Thymus (tissue), 11 donors: ENCODE measurements at regions not wholly inside any gene's neighbourhood (a gene's known extent, or its start where the extent isn't known, plus 50 kb on each side); places are given as distances from the start of the nearest gene placed in this dataset.

Source experiments
- DNase-seq, 9 donors: peaks; one replicate each; pipeline ENCODE4 v3.0.0-alpha.2; 2013; ENCODE audit warnings: low spot score in 9 of 9, low read depth in 6 of 9, missing footprints in 1 of 9
- H3K27ac ChIP-seq, 2 donors: one replicate each; pipeline ENCODE4 v1.5.1; 2013; ENCODE audit warnings: control low read depth in 1 of 2, low read depth in 1 of 2, low read length in 1 of 2, mild to moderate bottlenecking in 1 of 2, moderate library complexity in 1 of 2
- H3K27me3 ChIP-seq, 2 donors: one replicate each; pipeline ENCODE4 v1.5.1; 2013; ENCODE audit warnings: low read length in 1 of 2; ENCODE audit not compliant: control insufficient read depth in 2 of 2, insufficient read depth in 1 of 2
- H3K36me3 ChIP-seq, 2 donors: one replicate each; pipeline ENCODE4 v1.5.1; 2013; ENCODE audit warnings: low read length in 1 of 2, mild to moderate bottlenecking in 1 of 2, moderate library complexity in 1 of 2; ENCODE audit not compliant: control insufficient read depth in 2 of 2, insufficient read depth in 2 of 2
- H3K4me1 ChIP-seq, 2 donors: one replicate each; pipeline ENCODE4 v1.5.1; 2013; ENCODE audit warnings: low read length in 2 of 2; ENCODE audit not compliant: control insufficient read depth in 2 of 2, insufficient read depth in 2 of 2
- H3K4me3 ChIP-seq, 2 donors: one replicate each; pipeline ENCODE4 v1.5.1; 2013; ENCODE audit warnings: low read length in 2 of 2, control low read depth in 1 of 2, mild to moderate bottlenecking in 1 of 2
- H3K9me3 ChIP-seq, 2 donors: one replicate each; pipeline ENCODE4 v1.5.1; 2013; ENCODE audit warnings: low read length in 1 of 2, mild to moderate bottlenecking in 1 of 2; ENCODE audit not compliant: control insufficient read depth in 2 of 2, insufficient read depth in 1 of 2
- WGBS: extraction: QIAGEN DNeasy Blood & Tissue Kit; methylation state at CpG from one replicate; pipeline ENCODE4 v1.1.7; 2013; 5-methylcytosine and 5-hydroxymethylcytosine counted together
- donor health status: healthy.

GRCh38 chr4:32133734-32134133 is 1413.6 kb downstream of the PCDH7 start:
- H3K9me3 ChIP-seq = no peaks in the 10 kb centered on the region
- H3K4me1 ChIP-seq = no peaks in the 10 kb centered on the region
- H3K27me3 ChIP-seq = no peaks in the 10 kb centered on the region
- no peak overlapping the region for H3K27ac ChIP-seq
- DNase-seq = no peak
- no peaks in the 10 kb centered on the region for H3K36me3 ChIP-seq
- H3K4me3 ChIP-seq = no peak overlapping the region

- Histone ChIP-seq H3K9me3 (no peaks in the 10 kb centered on the region), H3K4me3 (no peak overlapping the region), H3K27me3 (no peaks in the 10 kb centered on the region), H3K4me1 (no peaks in the 10 kb centered on the region), H3K36me3 (no peaks in the 10 kb centered on the region), H3K27ac (no peak overlapping the region)
- no peak for DNase-seq
These were observed 1415.5 kb downstream of the PCDH7 start for GRCh38 chr4:32135642-32136041.

GRCh38 chr4:32136081-32136787 is 1416.1 kb downstream of the PCDH7 start:
- Histone ChIP-seq H3K36me3 (no peaks in the 10 kb centered on the region), H3K9me3 (no peaks in the 10 kb centered on the region), H3K27ac (no peak overlapping the region), H3K4me3 (no peak overlapping the region), H3K27me3 (no peaks in the 10 kb centered on the region), H3K4me1 (no peaks in the 10 kb centered on the region)
- whole genome bisulfite sequencing = 94% methylated on average over 2 of the region's 2 CpGs
- no peak for DNase-seq

- Histone ChIP-seq H3K4me3 (no peak overlapping the region), H3K27me3 (no peaks in the 10 kb centered on the region), H3K4me1 (no peaks in the 10 kb centered on the region), H3K27ac (no peak overlapping the region), H3K9me3 (no peaks in the 10 kb centered on the region), H3K36me3 (no peaks in the 10 kb centered on the region)
- peak in 1 of 9 donors; percentile 1 for DNase-seq
- 46% methylated on average over 2 of the region's 2 CpGs for WGBS
These were observed 1420.5 kb downstream of the PCDH7 start for GRCh38 chr4:32140636-32141035.

GRCh38 chr4:32142075-32142474 is 1421.9 kb downstream of the PCDH7 start:
- DNase-seq = no peak
- Histone ChIP-seq H3K9me3 (no peaks in the 10 kb centered on the region), H3K27me3 (no peaks in the 10 kb centered on the region), H3K4me1 (no peaks in the 10 kb centered on the region), H3K36me3 (no peaks in the 10 kb centered on the region), H3K27ac (no peak overlapping the region), H3K4me3 (no peak overlapping the region)

- Histone ChIP-seq H3K36me3 (no peaks in the 10 kb centered on the region), H3K4me3 (no peak overlapping the region), H3K27ac (no peak overlapping the region), H3K4me1 (no peaks in the 10 kb centered on the region), H3K9me3 (no peaks in the 10 kb centered on the region), H3K27me3 (no peaks in the 10 kb centered on the region)
- WGBS = 93% methylated on average over 5 of the region's 5 CpGs
- DNase-seq = no peak
These were observed 1425.8 kb downstream of the PCDH7 start for GRCh38 chr4:32145987-32146386.

- no peak for DNase-seq
- WGBS = 85% methylated on average over 5 of the region's 5 CpGs
- H3K9me3 ChIP-seq = no peaks in the 10 kb centered on the region
- H3K4me3 ChIP-seq = no peak overlapping the region
- no peak overlapping the region for H3K27ac ChIP-seq
- no peaks in the 10 kb centered on the region for H3K36me3 ChIP-seq
- H3K4me1 ChIP-seq = no peaks in the 10 kb centered on the region
- H3K27me3 ChIP-seq = no peaks in the 10 kb centered on the region
These were observed 1427.4 kb downstream of the PCDH7 start for GRCh38 chr4:32147446-32148085.

- 91% methylated on average over 2 of the region's 2 CpGs for WGBS
- no peaks in the 10 kb centered on the region for H3K9me3 ChIP-seq
- no peak overlapping the region for H3K4me3 ChIP-seq
- H3K4me1 ChIP-seq = no peaks in the 10 kb centered on the region
- H3K36me3 ChIP-seq = no peaks in the 10 kb centered on the region
- no peak overlapping the region for H3K27ac ChIP-seq
- H3K27me3 ChIP-seq = no peaks in the 10 kb centered on the region
- DNase-seq = no peak
These were observed 1428.0 kb downstream of the PCDH7 start for GRCh38 chr4:32148111-32148666.

- Histone ChIP-seq H3K4me1 (no peaks in the 10 kb centered on the region), H3K27ac (no peak overlapping the region), H3K4me3 (no peak overlapping the region), H3K36me3 (no peaks in the 10 kb centered on the region), H3K27me3 (no peaks in the 10 kb centered on the region), H3K9me3 (no peaks in the 10 kb centered on the region)
- 88% methylated on average over 1 of the region's 1 CpG for WGBS
- DNase-seq = no peak
These were observed 1438.8 kb downstream of the PCDH7 start for GRCh38 chr4:32158961-32159360.
